K562 (cell line): ENCODE measurements at regions not wholly inside any gene's neighbourhood (a gene's known extent, or its start where the extent isn't known, plus 50 kb on each side); places are given as distances from the start of the nearest gene placed in this dataset.

Experiments used
- ATAC-seq: fragments of 200-7000 bp; cut with Tn5 transposase; 3 replicates; pipeline ENCODE4 v1.9.1; 2020; ENCODE audit warnings: moderate library complexity
- BruUV-seq: library from RNA; stranded (reverse); fragments of 400-500 nt; replicated peaks from 2 replicates; lab custom pipeline; 2021; lab: Mats Ljungman, UMichigan
- CTCF ChIA-PET: fragments of 300-600 bp; formaldehyde crosslinking; extraction: SDS; loops from one replicate; lab custom pipeline; 2021; ENCODE audit warnings: low intra/inter-chr PET ratio; lab: Yijun Ruan, JAX
- POLR2A ChIA-PET: fragments of 300-600, 350-650 bp; sonication (Branson Sonifier 250); formaldehyde crosslinking; extraction: SDS; loops from one replicate; lab custom pipeline; 2021; ENCODE audit warnings: antibody characterized with exemption, inconsistent platforms; lab: Yijun Ruan, JAX
- DNase-seq, 4 experiments: peaks; one replicate each; pipeline versions ENCODE4 v3.0.0 to v3.0.0-alpha.2; 2011 to 2018; ENCODE audit warnings: low spot score in 3 of 4, mixed read lengths in 3 of 4; ENCODE audit errors: extremely low read depth in 1 of 4
- FAIRE-seq: peaks from 2 replicates; lab custom pipeline; 2011; peaks lifted over from hg19 to GRCh38; lab: Jason Lieb, UNC
- H2AFZ ChIP-seq: 2 replicates; pipeline ENCODE4 v1.6.0; 2011; ENCODE audit warnings: low read depth, low read length, control low read depth, inconsistent platforms
- H3K27ac ChIP-seq: fragments of 200-600 bp; 3 replicates; pipeline ENCODE4 v1.8.0; 2011; ENCODE audit warnings: low read depth, mild to moderate bottlenecking, control low read depth, inconsistent platforms, low read length, moderate library complexity, mixed read lengths; ENCODE audit errors: extremely low read depth
- H3K27me3 ChIP-seq, 2 experiments: fragments of 300-600 bp in 1 of 2; 2 replicates in 1 of 2; 3 replicates in 1 of 2; pipeline versions ENCODE4 v1.6.0 to v1.8.0; 2011; ENCODE audit warnings: inconsistent platforms in 2 of 2, low read length in 2 of 2, mild to moderate bottlenecking in 1 of 2, mixed read lengths in 1 of 2, moderate library complexity in 1 of 2; ENCODE audit not compliant: control insufficient read depth in 2 of 2, insufficient read depth in 2 of 2
- H3K36me3 ChIP-seq: fragments of 300-600 bp; 3 replicates; pipeline ENCODE4 v1.8.0; 2011; ENCODE audit warnings: mild to moderate bottlenecking, low read length, inconsistent platforms; ENCODE audit not compliant: control insufficient read depth, insufficient read depth
- H3K4me1 ChIP-seq, 2 experiments: fragments of 200-600 bp in 1 of 2; replicated peaks in 1 of 2; 2 replicates in 1 of 2; 3 replicates in 1 of 2; pipeline versions ENCODE4 v1.5.1 to v1.8.0; 2011; ENCODE audit warnings: inconsistent platforms in 2 of 2, low read length in 2 of 2, mild to moderate bottlenecking in 1 of 2, mixed read lengths in 1 of 2, moderate library complexity in 1 of 2; ENCODE audit not compliant: control insufficient read depth in 2 of 2, insufficient read depth in 2 of 2
- H3K4me2 ChIP-seq: 2 replicates; pipeline ENCODE4 v1.6.1; 2011; ENCODE audit warnings: low read length, control low read depth, inconsistent platforms, mixed read lengths; ENCODE audit not compliant: insufficient read depth
- H3K4me3 ChIP-seq: fragments of 200-600 bp; sonication (generic), shearing (Covaris generic); 2 replicates; pipeline ENCODE4 v1.5.1; 2016; ENCODE audit warnings: control low read depth, inconsistent platforms
- H3K79me2 ChIP-seq: fragments of 200-600 bp; 3 replicates; pipeline ENCODE4 v1.8.0; 2011; ENCODE audit warnings: low read length, inconsistent platforms; ENCODE audit not compliant: control insufficient read depth, insufficient read depth
- H3K9ac ChIP-seq, 2 experiments: 2 replicates each; pipeline versions ENCODE4 v1.6.0 to v1.6.1; 2011; ENCODE audit warnings: low read depth in 2 of 2, low read length in 2 of 2, control low read depth in 1 of 2, inconsistent platforms in 1 of 2, mild to moderate bottlenecking in 1 of 2, mixed read lengths in 1 of 2; ENCODE audit not compliant: insufficient read depth in 1 of 2
- H3K9me1 ChIP-seq: one replicate; pipeline ENCODE4 v1.6.0; 2011; ENCODE audit warnings: inconsistent platforms, mild to moderate bottlenecking, low read length, moderate library complexity; ENCODE audit not compliant: control insufficient read depth, insufficient read depth
- H3K9me3 ChIP-seq: replicated peaks from 2 replicates; pipeline ENCODE4 v1.5.1; 2011; ENCODE audit warnings: low read depth, low read length, inconsistent platforms; ENCODE audit not compliant: control insufficient read depth, insufficient read depth
- H4K20me1 ChIP-seq: replicated peaks from 2 replicates; pipeline ENCODE4 v1.6.1; 2011; ENCODE audit warnings: low read length, inconsistent platforms, mixed read lengths; ENCODE audit not compliant: control insufficient read depth, insufficient read depth
- CBX8 ChIP-seq: fragments of 200-600 bp; sonication (generic); IDR thresholded peaks from 2 replicates; pipeline ENCODE4 v1.6.1; 2012; ENCODE audit warnings: borderline replicate concordance, mixed run types, low read depth, mild to moderate bottlenecking, moderate library complexity, mixed read lengths, low read length, control low read depth, inconsistent platforms; ENCODE audit not compliant: poor library complexity, severe bottlenecking; ENCODE audit errors: extremely low read depth
- EGR1 ChIP-seq: fragments of 450-650 bp; conservative IDR thresholded peaks from 2 replicates; pipeline ENCODE4 v1.6.1; 2017; ENCODE audit warnings: mild to moderate bottlenecking
- GABPB1 ChIP-seq: sonication (generic); formaldehyde crosslinking; IDR thresholded peaks from 2 replicates; pipeline ENCODE4 v1.8.0; 2022; ENCODE audit warnings: mild to moderate bottlenecking, missing genetic modification reagents
- MYBL2 ChIP-seq, 2 experiments: fragments of 450-650 bp in 1 of 2; sonication (generic) in 1 of 2; formaldehyde crosslinking in 1 of 2; IDR thresholded peaks; 2 replicates each; pipeline versions ENCODE4 v1.6.1 to v1.8.1; 2017 to 2022; ENCODE audit warnings: borderline replicate concordance in 1 of 2, inconsistent platforms in 1 of 2, low read depth in 1 of 2, mild to moderate bottlenecking in 1 of 2, missing genetic modification reagents in 1 of 2, moderate library complexity in 1 of 2
- NFATC3 ChIP-seq: fragments of 450-650 bp; IDR thresholded peaks from 2 replicates; pipeline ENCODE4 v1.6.1; 2017; ENCODE audit warnings: mild to moderate bottlenecking
- PTRF ChIP-seq: fragments of 450-650 bp; IDR thresholded peaks from 2 replicates; pipeline ENCODE4 v1.6.1; 2016; ENCODE audit warnings: mild to moderate bottlenecking, missing genetic modification characterization, missing compliant biosample characterization
- ZNF780A ChIP-seq: fragments of 250-450 bp; sonication (Bioruptor Pico); IDR thresholded peaks from 2 replicates; pipeline ENCODE4 v1.5.0; 2021; ENCODE audit warnings: mild to moderate bottlenecking
- WGBS: fragments of 100-300 bp; shearing (Covaris generic); methylation state at CpG from one replicate; pipeline ENCODE4 v1.1.6; 2016; ENCODE audit warnings: low coverage, mixed read lengths; ENCODE audit not compliant: insufficient coverage; ENCODE audit errors: missing lambda C conversion rate; 5-methylcytosine and 5-hydroxymethylcytosine counted together
- in situ Hi-C: fragments of 300-500 bp; cut with MboI; formaldehyde crosslinking; loops from 4 replicates; pipeline ENCODE4 v1.15.0; 2018; ENCODE audit warnings: inconsistent platforms, mixed read lengths
- intact Hi-C: fragments of 100-400 bp; cut with micrococcal nuclease; formaldehyde crosslinking; loops from 2 replicates; pipeline ENCODE4 v1.14.2; 2022
- TF ChIP-seq, protein P1 (sequence below), 2 experiments: fragments of 200-800 bp in 1 of 2; sonication (Bioruptor generic) in 1 of 2; sonication (generic) in 1 of 2; formaldehyde crosslinking in 1 of 2; IDR thresholded peaks in 1 of 2; conservative IDR thresholded peaks in 1 of 2; 2 replicates each; pipeline versions ENCODE4 v1.5.0 to v1.6.1; 2016 to 2020; ENCODE audit warnings: missing compliant biosample characterization in 1 of 2, missing genetic modification characterization in 1 of 2, missing genetic modification reagents in 1 of 2
- TF ChIP-seq, protein P2 (sequence below): fragments of 250-450 bp; sonication (Bioruptor Pico); IDR thresholded peaks from 2 replicates; pipeline ENCODE4 v1.8.0; 2021; ENCODE audit warnings: moderate library complexity, mild to moderate bottlenecking, inconsistent platforms

DNA sequence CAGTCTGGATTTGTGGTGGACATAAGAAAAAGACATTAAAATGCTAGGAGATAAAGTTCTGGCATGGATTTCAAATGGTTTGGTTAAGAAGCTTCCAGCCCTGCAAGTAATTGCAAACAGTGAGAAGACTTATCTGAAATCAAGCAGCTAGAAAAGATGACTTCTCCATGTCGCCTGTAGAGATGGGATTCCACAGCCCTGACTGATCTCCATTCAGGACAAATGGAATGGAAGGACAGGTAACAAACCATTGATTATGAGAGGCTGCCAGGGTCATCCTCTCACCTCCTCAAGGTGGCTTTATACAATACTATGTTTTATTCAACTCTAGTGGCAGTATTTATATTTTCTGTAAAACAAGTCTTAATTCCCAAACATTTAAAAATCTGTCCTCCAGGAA lies 237.9 kb downstream of the HLX start (continued):
- TF ChIP-seq, protein P1, sequence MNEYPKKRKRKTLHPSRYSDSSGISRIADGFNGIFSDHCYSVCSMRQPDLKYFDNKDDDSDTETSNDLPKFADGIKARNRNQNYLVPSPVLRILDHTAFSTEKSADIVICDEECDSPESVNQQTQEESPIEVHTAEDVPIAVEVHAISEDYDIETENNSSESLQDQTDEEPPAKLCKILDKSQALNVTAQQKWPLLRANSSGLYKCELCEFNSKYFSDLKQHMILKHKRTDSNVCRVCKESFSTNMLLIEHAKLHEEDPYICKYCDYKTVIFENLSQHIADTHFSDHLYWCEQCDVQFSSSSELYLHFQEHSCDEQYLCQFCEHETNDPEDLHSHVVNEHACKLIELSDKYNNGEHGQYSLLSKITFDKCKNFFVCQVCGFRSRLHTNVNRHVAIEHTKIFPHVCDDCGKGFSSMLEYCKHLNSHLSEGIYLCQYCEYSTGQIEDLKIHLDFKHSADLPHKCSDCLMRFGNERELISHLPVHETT (CRISPR knock-in tag; conservative IDR thresholded peaks at IDR 0.05 in 1 of 2, IDR thresholded peaks at IDR 0.05 in 1 of 2): no peak
- TF ChIP-seq PTRF (tag) (no peak), GABPB1 (CRISPR knock-in tag) (no peak)
- TF ChIP-seq, all 486 proteins: peak for 0

- intact Hi-C loops (no loop called here), in situ Hi-C loops (no loop called here)
- H3K4me2 ChIP-seq: no peak overlapping the region
- H3K9me1 ChIP-seq: no peaks in the 10 kb centered on the region
- no peak overlapping the region for H3K27ac ChIP-seq
- H3K9ac ChIP-seq: no peak overlapping the region
- no peak overlapping the region for H2AFZ ChIP-seq
- DNase-seq: no peak
- no peaks in the 10 kb centered on the region for H3K27me3 ChIP-seq
- no peaks in the 10 kb centered on the region for H3K36me3 ChIP-seq
- H3K9me3 ChIP-seq: no peaks in the 10 kb centered on the region
- 12% methylated on average over 3 of the region's 3 CpGs for WGBS
- no peak overlapping the region for H3K4me3 ChIP-seq
- no peak for FAIRE-seq
- ChIA-PET CTCF (no interaction called here), POLR2A (no interaction called here)
- TF ChIP-seq ZNF780A (CRISPR knock-in tag): no peak
- TF ChIP-seq MYBL2 (IDR thresholded peaks at IDR 0.05; ENCODE audit: low read depth): no peak
- no peak for TF ChIP-seq MYBL2 (CRISPR knock-in tag; IDR thresholded peaks at IDR 0.05; ENCODE audit: borderline replicate concordance)
- TF ChIP-seq CBX8: no peak
- TF ChIP-seq NFATC3: no peak
- TF ChIP-seq EGR1: no peak
- TF ChIP-seq, protein P2, sequence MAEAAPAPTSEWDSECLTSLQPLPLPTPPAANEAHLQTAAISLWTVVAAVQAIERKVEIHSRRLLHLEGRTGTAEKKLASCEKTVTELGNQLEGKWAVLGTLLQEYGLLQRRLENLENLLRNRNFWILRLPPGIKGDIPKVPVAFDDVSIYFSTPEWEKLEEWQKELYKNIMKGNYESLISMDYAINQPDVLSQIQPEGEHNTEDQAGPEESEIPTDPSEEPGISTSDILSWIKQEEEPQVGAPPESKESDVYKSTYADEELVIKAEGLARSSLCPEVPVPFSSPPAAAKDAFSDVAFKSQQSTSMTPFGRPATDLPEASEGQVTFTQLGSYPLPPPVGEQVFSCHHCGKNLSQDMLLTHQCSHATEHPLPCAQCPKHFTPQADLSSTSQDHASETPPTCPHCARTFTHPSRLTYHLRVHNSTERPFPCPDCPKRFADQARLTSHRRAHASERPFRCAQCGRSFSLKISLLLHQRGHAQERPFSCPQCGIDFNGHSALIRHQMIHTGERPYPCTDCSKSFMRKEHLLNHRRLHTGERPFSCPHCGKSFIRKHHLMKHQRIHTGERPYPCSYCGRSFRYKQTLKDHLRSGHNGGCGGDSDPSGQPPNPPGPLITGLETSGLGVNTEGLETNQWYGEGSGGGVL (CRISPR knock-in tag): no peak
- H4K20me1 ChIP-seq: no peaks in the 10 kb centered on the region
- no peaks in the 10 kb centered on the region for H3K4me1 ChIP-seq
- ATAC-seq: no peak
- H3K79me2 ChIP-seq: no peaks in the 10 kb centered on the region
- no TSS peak for BruUV-seq
Observed at GRCh38 chr1:221117548-221117951, 238.3 kb downstream of the HLX start.
